GM21526 (cell line): ENCODE measurements at regions not wholly inside any gene's neighbourhood (a gene's known extent, or its start where the extent isn't known, plus 50 kb on each side); places are given as distances from the start of the nearest gene placed in this dataset.
A peak's percentile ranks its signal among the peaks of the same experiment; 100 is the strongest.

Experiments
- ATAC-seq: cut with Tn5 transposase; IDR thresholded peaks from one replicate; pipeline ENCODE4 v1.9.1; 2021; ENCODE audit warnings: moderate library complexity; ENCODE audit not compliant: unreplicated experiment, low FRiP score

DNA sequence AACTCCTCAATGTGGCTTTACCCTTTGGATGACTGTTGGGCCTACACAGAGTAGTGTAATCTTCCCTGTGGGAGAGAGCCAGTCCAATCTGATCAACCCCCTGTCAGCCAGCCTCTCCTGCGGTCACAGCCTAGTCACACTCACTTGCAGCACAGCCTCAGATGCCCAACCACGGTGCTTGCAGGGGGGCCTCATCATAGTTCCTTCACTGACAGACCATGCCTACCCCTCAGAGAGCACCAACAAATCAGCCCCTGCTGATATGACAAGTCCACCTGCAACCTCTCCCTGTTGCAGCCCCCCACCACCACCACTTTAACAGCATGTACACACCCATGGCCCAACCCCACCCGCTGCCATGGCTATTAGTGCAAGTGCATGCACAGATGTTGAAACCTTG, 146.8 kb downstream of the HMGN5 start:
- no peak for ATAC-seq

DNA sequence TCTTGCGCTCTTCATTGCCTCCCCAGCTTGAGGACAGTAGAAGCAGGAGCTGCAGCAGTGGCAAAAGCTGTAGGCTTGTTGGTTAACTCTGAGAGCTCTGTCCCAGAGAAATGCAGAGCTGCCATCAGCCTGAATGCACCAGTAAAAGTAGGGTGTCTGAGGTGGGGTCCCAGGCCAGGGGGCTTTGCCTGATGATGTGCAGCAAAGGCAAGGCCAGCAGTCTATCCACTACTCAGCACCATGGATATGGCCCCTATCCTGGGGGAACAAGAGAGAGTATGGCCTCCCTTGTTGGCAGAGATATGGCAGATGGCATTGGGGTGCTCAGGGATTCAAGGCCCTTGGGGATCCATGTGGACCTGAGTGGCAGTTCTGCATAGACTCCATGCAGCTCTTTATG, 180.2 kb downstream of the HMGN5 start:
- ATAC-seq: no peak

DNA sequence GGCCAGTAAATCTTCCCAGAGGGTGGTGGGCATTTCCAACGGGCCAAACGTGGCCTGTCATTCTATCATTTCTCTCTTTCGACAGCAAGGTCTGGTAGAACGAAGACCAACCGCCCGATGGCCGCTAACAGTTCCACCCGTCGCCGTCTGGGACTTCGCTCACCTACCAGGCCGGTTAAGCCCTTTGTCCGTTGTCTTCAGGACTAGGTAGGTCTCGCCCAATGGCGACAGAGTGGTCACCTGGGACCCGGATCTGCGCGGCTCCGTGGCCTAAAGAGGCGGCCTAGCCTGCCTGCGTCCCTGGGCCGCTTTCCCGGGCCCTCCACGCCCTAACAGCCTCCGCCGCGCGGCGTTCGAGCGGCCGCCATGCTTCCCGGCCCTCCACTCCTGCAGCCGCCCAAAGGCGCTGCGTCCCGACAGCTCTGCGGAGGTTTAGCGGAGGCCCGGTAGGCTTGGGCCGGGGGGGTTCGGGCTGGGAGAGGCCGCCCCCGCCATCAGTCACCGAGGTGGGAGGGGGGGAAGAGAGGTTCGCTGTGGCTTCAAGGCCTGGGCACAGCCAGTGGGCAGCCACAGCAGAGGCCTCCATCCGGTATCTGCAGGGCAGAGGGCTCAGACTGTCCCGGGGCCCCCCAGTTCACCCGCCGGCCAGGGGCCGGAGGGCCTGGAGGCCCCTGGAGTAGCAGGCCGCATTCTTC, 194.0 kb upstream of the BRWD3 start:
- ATAC-seq: no peak

DNA sequence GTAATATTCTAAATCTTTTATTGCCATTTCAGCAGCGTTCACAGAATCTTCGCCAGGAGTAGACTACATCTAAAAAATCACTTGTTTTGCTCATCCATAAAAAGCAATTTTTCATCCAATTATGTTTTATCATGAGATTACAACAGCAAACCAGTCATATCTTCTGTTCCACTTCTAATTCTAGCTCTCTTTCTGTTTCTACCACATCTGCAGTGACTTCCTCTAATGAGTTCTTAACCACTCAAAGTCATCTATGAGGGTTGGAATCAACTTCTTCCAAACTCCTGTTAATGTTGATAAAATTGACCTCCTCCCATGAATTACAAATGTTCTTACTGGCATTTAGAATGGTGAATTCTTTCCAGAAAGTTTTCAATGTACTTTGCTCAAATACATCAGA, 174.4 kb upstream of the BRWD3 start:
- ATAC-seq: peak; percentile 81
